HG03280 (cell line): ENCODE measurements at regions not wholly inside any gene's neighbourhood (a gene's known extent, or its start where the extent isn't known, plus 50 kb on each side); places are given as distances from the start of the nearest gene placed in this dataset.
"Not testable (repeated sequence)": the region's sequence is repeated elsewhere in the genome, so short reads cannot be mapped to it uniquely, and the experiment has no call there.

ENCODE experiments used
- ATAC-seq: cut with Tn5 transposase; IDR thresholded peaks from one replicate; pipeline ENCODE4 v1.9.1; 2021; ENCODE audit warnings: mild to moderate bottlenecking, moderate library complexity; ENCODE audit not compliant: unreplicated experiment

- ATAC-seq: no peak
These were observed 1361.9 kb downstream of the UQCRFS1 start for GRCh38 chr19:27851002-27851481.

GRCh38 chr19:27846944-27847343 lies 1366.0 kb downstream of the UQCRFS1 start:
- ATAC-seq: no peak

- no peak for ATAC-seq
These were observed 1368.7 kb downstream of the UQCRFS1 start for GRCh38 chr19:27844261-27844660.

- ATAC-seq: no peak
These were observed 1369.1 kb downstream of the UQCRFS1 start for GRCh38 chr19:27843861-27844260.

GRCh38 chr19:27833031-27833430 lies 1379.9 kb downstream of the UQCRFS1 start:
- ATAC-seq: no peak

GRCh38 chr19:27828829-27829228 lies 1384.1 kb downstream of the UQCRFS1 start:
- ATAC-seq: no peak

GRCh38 chr19:27824108-27824507 lies 1388.8 kb downstream of the UQCRFS1 start:
- no peak for ATAC-seq

GRCh38 chr19:27822336-27822735 lies 1390.6 kb downstream of the UQCRFS1 start:
- ATAC-seq: no peak

- ATAC-seq: no peak
These were observed 1391.4 kb downstream of the UQCRFS1 start for GRCh38 chr19:27821418-27822018.

- ATAC-seq: no peak
These were observed 1397.0 kb downstream of the UQCRFS1 start for GRCh38 chr19:27815985-27816384.

GRCh38 chr19:27814834-27815233 lies 1398.1 kb downstream of the UQCRFS1 start:
- ATAC-seq: not testable (repeated sequence)

- not testable (repeated sequence) for ATAC-seq
These were observed 1398.7 kb downstream of the UQCRFS1 start for GRCh38 chr19:27814274-27814673.

- ATAC-seq: no peak
These were observed 1406.4 kb downstream of the UQCRFS1 start for GRCh38 chr19:27806471-27807070.

GRCh38 chr19:27805848-27806247 lies 1407.1 kb downstream of the UQCRFS1 start:
- ATAC-seq: no peak

GRCh38 chr19:27802293-27802692 lies 1410.7 kb downstream of the UQCRFS1 start:
- ATAC-seq: not testable (repeated sequence)

- ATAC-seq: no peak
These were observed 1416.4 kb downstream of the UQCRFS1 start for GRCh38 chr19:27796540-27796939.

GRCh38 chr19:27796073-27796472 lies 1416.9 kb downstream of the UQCRFS1 start:
- ATAC-seq: no peak

GRCh38 chr19:27795369-27795768 lies 1417.6 kb downstream of the UQCRFS1 start:
- ATAC-seq: no peak

GRCh38 chr19:27794494-27795042 lies 1418.4 kb downstream of the UQCRFS1 start:
- ATAC-seq: peak; percentile 4

GRCh38 chr19:27793644-27794493 lies 1419.1 kb downstream of the UQCRFS1 start:
- ATAC-seq: peak; percentile 91

- ATAC-seq: peak; percentile 68
These were observed 1419.8 kb downstream of the UQCRFS1 start for GRCh38 chr19:27793128-27793643.
